NB4 (cell line): ENCODE measurements at regions not wholly inside any gene's neighbourhood (a gene's known extent, or its start where the extent isn't known, plus 50 kb on each side); places are given as distances from the start of the nearest gene placed in this dataset.

Source experiments
- CTCF ChIP-seq: IDR thresholded peaks from one replicate; pipeline ENCODE4 v1.5.1; 2012; ENCODE audit warnings: low read depth, low read length
- POLR2A ChIP-seq: IDR thresholded peaks from 2 replicates; pipeline ENCODE4 v1.6.1; 2011; ENCODE audit warnings: mild to moderate bottlenecking; ENCODE audit not compliant: insufficient read length; ENCODE audit errors: extremely low read depth

GRCh38 chr1:188872376-188872775, 1605.3 kb downstream of the BRINP3 start:
- TF ChIP-seq POLR2A (no peak), CTCF (no peak)
